ENCODE measurements at regions not wholly inside any gene's neighbourhood (a gene's known extent, or its start where the extent isn't known, plus 50 kb on each side); places are given as distances from the start of the nearest gene placed in this dataset.

- H3K27ac ChIP-seq (ENCODE audit: insufficient read depth, low read length) = no peak overlapping the region
- peaks cover 12% of the 10 kb centered on the region for H3K27me3 ChIP-seq (ENCODE audit: control insufficient read depth, insufficient read depth, low read length)
- H3K4me1 ChIP-seq (ENCODE audit: control insufficient read depth, extremely low read depth, insufficient read depth, low read length) = peaks cover 1% of the 10 kb centered on the region
- H2AFZ ChIP-seq (ENCODE audit: low read length) = no peak overlapping the region
- no peaks in the 10 kb centered on the region for H4K20me1 ChIP-seq (ENCODE audit: control insufficient read depth, extremely low read depth, insufficient read depth, low read length)
- no peaks in the 10 kb centered on the region for H3K36me3 ChIP-seq (ENCODE audit: control insufficient read depth, insufficient read depth, low read length)
- H3K4me3 ChIP-seq (replicated peaks in 1 of 4; ENCODE audit: control extremely low read depth in 1 of 4, insufficient read depth in 1 of 4, low read depth in 3 of 4, low read length in 4 of 4) = no peak overlapping the region
- no peak for TF ChIP-seq CTCF (conservative IDR thresholded peaks at IDR 0.05 in 1 of 2, IDR thresholded peaks at IDR 0.05 in 1 of 2; ENCODE audit: low read depth in 1 of 2, low read length in 2 of 2)
- no peak for TF ChIP-seq EZH2 (IDR thresholded peaks at IDR 0.05; ENCODE audit: low read length, missing control alignments)
- H3K9me3 ChIP-seq (ENCODE audit: control insufficient read depth, insufficient read depth, low read depth, low read length) = no peaks in the 10 kb centered on the region
- H3K79me2 ChIP-seq (ENCODE audit: control insufficient read depth, insufficient read depth, low read length) = no peaks in the 10 kb centered on the region
- H3K4me2 ChIP-seq (ENCODE audit: extremely low read depth, insufficient read depth, low read length) = no peak overlapping the region
- DNase-seq (ENCODE audit: low read depth in 2 of 2) = no peak
- no peak overlapping the region for H3K9ac ChIP-seq (ENCODE audit: insufficient read depth, low read length)
These were observed 155.9 kb upstream of the TLE3 start for GRCh38 chr15:70253461-70254156.

GRCh38 chr15:70252951-70253320 lies 155.2 kb upstream of the TLE3 start:
- H3K27me3 ChIP-seq (ENCODE audit: control insufficient read depth, insufficient read depth, low read length) = peaks cover 12% of the 10 kb centered on the region
- no peaks in the 10 kb centered on the region for H3K36me3 ChIP-seq (ENCODE audit: control insufficient read depth, insufficient read depth, low read length)
- no peaks in the 10 kb centered on the region for H3K79me2 ChIP-seq (ENCODE audit: control insufficient read depth, insufficient read depth, low read length)
- TF ChIP-seq EZH2 (IDR thresholded peaks at IDR 0.05; ENCODE audit: low read length, missing control alignments) = no peak
- no peak for TF ChIP-seq CTCF (conservative IDR thresholded peaks at IDR 0.05 in 1 of 2, IDR thresholded peaks at IDR 0.05 in 1 of 2; ENCODE audit: low read depth in 1 of 2, low read length in 2 of 2)
- H4K20me1 ChIP-seq (ENCODE audit: control insufficient read depth, extremely low read depth, insufficient read depth, low read length) = no peaks in the 10 kb centered on the region
- no peaks in the 10 kb centered on the region for H3K9me3 ChIP-seq (ENCODE audit: control insufficient read depth, insufficient read depth, low read depth, low read length)
- no peak overlapping the region for H3K4me3 ChIP-seq (replicated peaks in 1 of 4; ENCODE audit: control extremely low read depth in 1 of 4, insufficient read depth in 1 of 4, low read depth in 3 of 4, low read length in 4 of 4)
- no peak overlapping the region for H2AFZ ChIP-seq (ENCODE audit: low read length)
- no peak for DNase-seq (ENCODE audit: low read depth in 2 of 2)
- H3K27ac ChIP-seq (ENCODE audit: insufficient read depth, low read length) = no peak overlapping the region
- no peak overlapping the region for H3K4me2 ChIP-seq (ENCODE audit: extremely low read depth, insufficient read depth, low read length)
- no peaks in the 10 kb centered on the region for H3K4me1 ChIP-seq (ENCODE audit: control insufficient read depth, extremely low read depth, insufficient read depth, low read length)
- H3K9ac ChIP-seq (ENCODE audit: insufficient read depth, low read length) = no peak overlapping the region

- no peak overlapping the region for H3K4me3 ChIP-seq (replicated peaks in 1 of 4; ENCODE audit: control extremely low read depth in 1 of 4, insufficient read depth in 1 of 4, low read depth in 3 of 4, low read length in 4 of 4)
- no peaks in the 10 kb centered on the region for H3K4me1 ChIP-seq (ENCODE audit: control insufficient read depth, extremely low read depth, insufficient read depth, low read length)
- no peak for TF ChIP-seq EZH2 (IDR thresholded peaks at IDR 0.05; ENCODE audit: low read length, missing control alignments)
- TF ChIP-seq CTCF (conservative IDR thresholded peaks at IDR 0.05 in 1 of 2, IDR thresholded peaks at IDR 0.05 in 1 of 2; ENCODE audit: low read depth in 1 of 2, low read length in 2 of 2) = no peak
- no peaks in the 10 kb centered on the region for H3K36me3 ChIP-seq (ENCODE audit: control insufficient read depth, insufficient read depth, low read length)
- H3K9ac ChIP-seq (ENCODE audit: insufficient read depth, low read length) = no peak overlapping the region
- H2AFZ ChIP-seq (ENCODE audit: low read length) = no peak overlapping the region
- no peak for DNase-seq (ENCODE audit: low read depth in 2 of 2)
- no peaks in the 10 kb centered on the region for H4K20me1 ChIP-seq (ENCODE audit: control insufficient read depth, extremely low read depth, insufficient read depth, low read length)
- H3K4me2 ChIP-seq (ENCODE audit: extremely low read depth, insufficient read depth, low read length) = no peak overlapping the region
- no peaks in the 10 kb centered on the region for H3K9me3 ChIP-seq (ENCODE audit: control insufficient read depth, insufficient read depth, low read depth, low read length)
- no peaks in the 10 kb centered on the region for H3K79me2 ChIP-seq (ENCODE audit: control insufficient read depth, insufficient read depth, low read length)
- no peak overlapping the region for H3K27ac ChIP-seq (ENCODE audit: insufficient read depth, low read length)
- H3K27me3 ChIP-seq (ENCODE audit: control insufficient read depth, insufficient read depth, low read length) = peaks cover 12% of the 10 kb centered on the region
These were observed 154.6 kb upstream of the TLE3 start for GRCh38 chr15:70252056-70252950.
